ENCODE measurements at regions not wholly inside any gene's neighbourhood (a gene's known extent, or its start where the extent isn't known, plus 50 kb on each side); places are given as distances from the start of the nearest gene placed in this dataset.
"Not testable (repeated sequence)": the region's sequence is repeated elsewhere in the genome, so short reads cannot be mapped to it uniquely, and the experiment has no call there.

DNA sequence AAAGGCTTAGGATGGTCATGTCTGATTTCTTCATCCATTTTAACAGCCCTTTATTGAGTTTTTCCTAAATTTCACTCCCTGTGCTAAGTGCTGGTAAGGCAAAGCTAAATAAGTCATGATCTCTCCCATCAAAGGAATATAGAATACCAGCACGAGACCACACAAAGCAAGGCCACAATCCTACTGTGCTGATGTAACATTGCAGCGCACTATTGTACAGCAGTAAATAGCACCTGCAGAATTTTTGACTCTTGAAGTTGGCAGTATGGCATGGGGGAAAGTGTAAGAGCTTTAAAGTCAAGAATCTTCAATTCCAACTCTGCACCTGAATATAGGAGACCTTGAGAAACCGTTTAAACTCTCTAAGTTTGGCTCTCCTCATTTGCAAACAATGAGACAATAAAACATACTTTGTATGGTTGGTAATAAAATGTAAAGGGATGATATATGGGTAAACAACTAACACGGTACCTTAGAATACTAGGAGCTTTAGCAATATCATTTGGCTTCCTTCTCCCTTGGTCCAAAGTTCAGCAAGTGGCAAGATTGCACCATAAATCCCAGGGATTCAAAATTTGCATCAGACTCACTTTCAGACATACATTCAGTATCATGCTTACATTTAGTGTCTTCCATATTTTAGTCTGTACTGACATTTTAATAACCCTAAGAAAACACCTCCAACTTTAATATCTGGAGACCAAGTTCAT, 132.9 kb upstream of the PRDX6 start:
- DNase-seq: no peak

DNA sequence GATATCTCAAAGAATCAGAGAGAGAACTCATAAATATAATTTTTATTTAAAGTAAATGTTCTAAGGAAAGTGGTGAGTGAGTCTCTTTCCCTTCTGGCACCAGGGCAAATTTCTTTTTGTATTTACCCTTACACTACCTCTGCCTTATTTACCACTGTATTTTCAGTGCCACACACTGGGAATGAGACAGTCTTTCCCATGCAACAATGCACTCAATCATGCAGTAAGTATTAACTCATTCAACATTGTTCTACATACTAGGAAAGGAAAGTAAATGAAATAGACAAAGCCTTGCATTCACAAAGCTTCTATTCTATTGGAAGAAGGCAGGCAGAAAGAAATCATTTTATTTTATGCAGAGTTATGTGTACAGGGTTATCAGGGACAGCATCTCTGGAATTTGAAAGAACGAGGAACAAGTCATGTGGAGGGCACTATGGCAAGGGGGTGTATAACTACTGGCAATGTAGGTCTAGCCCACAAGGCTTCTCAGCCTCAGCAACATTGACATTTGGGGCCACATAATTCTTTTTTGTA, 129.8 kb upstream of the PRDX6 start:
- no peak for DNase-seq

DNA sequence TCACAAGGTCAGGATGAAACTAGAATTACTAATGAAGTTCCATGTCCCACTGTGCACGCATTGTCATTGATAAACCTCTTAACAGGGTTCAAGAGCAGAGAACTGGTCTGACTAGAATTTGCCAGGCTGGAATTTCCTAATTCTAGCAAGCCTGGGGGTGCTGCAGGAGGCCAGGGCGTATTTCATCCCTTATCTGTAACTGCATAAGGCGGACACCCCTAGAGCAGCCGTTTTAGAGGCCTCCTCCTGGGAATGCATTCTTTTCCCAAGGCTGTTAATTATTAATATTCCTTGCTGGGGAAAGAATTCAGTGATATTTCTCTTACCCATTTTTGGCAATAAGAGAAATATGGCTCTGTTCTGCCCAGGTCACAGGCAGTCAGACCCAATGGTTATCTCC, 124.5 kb upstream of the PRDX6 start:
- not testable (repeated sequence) for DNase-seq

DNA sequence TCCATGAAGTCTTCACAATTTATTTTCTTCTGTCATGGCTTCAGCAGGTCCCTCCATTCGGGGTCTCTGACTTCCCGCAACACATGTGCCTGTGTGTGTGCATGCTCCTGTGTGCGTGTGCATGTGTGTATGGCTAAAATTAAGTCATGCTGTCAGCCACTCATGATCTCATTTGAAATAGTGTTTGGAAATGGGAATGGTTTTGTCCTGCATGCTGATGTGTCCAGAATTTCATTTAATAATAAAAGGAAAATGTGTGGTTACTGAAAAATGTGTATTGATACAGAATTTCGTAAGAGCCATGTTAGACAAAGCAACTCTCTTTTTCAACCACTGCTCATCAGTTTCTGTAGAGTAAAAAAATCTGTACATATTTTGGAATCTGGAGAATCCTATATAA, 123.8 kb upstream of the PRDX6 start:
- DNase-seq: no peak

DNA sequence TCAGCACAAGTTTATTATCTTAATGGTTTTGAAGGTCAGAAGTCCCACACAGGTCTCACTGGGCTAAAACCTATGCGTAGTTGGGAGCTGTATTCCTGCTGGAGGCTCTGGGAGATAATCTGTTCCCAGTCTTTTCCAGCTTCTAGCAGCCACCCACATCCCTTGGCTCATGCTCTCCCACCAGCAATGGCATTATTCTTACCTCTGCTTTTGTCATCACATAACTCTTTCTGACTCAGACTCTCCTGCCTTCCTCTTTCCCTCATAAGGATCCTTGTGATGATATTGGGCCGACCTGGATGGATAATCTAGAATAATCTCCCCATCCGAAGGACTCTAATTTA, 122.2 kb upstream of the PRDX6 start:
- DNase-seq: no peak

DNA sequence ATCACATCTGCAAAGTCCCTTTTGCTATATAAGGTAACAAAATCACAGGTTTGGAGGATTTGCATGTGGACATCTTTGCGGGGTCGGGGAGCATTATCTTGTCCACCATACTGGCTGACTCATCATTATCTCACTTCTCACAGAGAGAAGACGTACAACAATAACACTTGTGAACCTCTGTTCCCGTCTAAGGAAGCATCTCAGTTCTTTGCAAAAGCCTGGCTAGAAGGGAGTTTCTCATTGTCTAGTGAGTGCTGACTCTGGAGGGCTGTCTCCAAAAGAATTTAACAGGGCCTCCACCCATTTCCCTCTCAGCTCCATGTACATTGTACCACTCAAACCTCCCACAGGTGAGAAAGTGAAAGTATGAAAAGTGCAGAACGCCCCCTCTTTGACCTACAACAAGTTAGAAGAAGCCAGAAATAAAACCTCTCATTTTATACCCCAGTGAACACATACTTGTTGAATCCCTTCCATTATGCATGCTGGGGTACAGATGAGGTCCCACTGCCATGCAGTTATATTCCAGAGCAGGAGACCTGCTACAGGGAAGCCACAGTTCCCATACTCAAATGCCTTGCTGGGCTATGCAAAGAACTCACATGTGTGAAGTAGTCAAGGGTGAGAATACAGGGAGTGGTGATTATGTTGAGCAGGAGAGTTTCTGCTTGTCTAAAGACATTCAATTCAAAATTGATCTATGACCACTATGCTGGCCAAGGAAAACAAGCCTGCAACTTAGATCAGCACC, 121.7 kb upstream of the PRDX6 start:
- DNase-seq: no peak

DNA sequence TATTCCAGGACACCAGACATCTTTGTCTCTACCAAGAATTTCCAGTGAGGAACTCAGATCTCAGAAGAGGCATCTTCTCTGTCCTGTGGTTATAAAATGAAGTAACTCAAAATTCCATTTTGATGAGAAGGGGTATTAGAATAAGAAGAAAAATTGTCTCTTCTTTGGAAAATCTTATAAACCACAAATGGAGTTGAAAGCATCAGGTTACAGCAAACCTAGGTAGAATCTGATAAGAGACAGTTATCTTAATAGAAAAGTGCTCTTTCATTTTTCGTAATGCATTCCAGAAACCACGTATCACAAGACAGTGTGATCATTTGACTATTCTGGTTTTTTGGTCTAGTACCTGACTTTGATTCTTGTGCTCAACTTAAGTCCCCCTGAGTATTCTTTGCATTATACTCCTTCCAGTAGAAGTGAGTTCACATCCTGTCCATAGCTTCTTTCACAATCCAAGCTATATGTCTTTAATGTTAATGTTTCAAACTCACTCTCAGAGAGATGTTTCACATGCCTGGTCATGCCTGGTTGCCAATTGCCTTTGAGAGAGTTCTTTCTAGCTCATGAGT, 120.9 kb upstream of the PRDX6 start:
- DNase-seq: no peak

DNA sequence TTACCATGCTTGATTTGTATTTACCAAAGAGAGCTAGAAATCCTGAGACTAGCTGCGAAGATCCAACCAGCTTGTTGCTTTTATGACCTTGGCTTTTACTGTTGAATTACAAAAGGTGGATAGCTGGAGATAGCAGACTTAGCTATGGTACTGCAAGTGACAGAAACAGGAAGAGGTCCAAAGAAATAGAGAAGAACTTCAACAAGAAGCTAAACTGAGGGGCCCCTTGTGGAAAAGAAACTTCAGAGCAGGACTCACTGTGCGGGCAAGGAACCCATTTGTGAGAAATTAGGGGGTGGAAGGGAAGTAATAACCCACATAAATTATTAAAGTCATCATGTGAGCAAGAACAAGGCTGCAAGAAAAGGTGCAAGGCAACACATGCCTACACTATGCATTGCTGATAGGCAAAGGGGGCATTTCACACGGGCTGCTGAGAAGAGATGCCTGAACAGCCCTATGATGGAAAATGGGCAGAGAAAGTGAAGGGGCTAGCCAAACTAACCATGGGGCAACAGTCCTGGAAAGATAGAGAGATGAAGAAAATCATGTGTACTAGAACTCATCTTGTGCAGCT, 116.6 kb upstream of the PRDX6 start:
- DNase-seq: no peak

DNA sequence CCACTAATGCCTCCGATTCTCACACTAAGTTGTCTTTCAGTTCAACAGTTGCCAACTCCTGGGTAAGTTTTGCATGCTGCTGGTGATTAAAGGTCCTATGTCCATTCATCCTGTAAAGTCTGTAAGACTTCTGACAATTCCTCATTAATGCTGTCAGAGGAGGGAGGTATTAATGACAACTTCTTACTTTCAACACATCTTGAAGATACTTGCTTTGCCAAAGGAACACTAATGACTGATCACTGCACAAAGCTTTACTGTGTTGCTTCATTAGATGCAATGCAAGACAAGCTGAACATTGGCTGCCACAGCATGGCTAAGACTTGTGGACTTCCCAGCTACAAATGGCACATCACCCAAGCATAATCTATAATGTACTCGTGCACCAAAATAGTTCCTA, 114.6 kb upstream of the PRDX6 start:
- no peak for DNase-seq

DNA sequence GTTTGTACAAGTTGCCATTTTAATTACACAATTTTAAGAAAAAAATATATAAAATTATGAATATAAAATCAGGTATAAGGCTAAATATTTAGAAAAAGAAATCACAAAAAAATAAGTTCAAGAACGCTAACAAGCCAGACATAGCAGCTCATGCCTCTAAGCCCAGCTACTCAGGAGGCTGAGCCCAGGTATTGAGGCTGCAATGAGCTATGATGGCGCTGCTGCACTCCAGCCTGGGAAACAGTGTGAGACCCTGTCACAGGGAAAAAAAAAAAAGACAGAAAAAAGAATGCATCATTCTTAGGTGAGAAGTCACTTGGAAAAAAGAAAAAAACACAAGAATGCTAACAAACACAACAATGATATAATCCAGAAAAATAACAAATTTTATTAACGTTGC, 112.3 kb upstream of the PRDX6 start:
- DNase-seq: no peak

DNA sequence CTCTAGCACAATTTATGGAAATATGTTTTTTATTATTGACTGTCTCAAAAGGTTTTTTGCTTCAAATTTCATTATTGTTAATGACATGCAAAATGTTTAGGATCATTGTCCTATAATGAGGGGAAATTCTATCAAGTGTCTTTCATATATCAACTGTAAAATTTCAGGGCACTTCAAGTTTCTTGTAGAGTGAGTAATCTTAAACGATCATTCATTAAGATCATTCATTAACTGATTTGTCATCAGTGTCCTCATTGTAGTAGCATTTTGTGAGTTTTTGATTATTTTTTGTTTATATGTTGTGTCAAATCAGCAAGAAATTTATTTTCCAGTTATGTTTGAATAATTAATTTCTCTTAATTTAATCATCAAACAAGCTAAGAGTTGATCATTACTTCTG, 111.8 kb upstream of the PRDX6 start:
- DNase-seq: no peak

DNA sequence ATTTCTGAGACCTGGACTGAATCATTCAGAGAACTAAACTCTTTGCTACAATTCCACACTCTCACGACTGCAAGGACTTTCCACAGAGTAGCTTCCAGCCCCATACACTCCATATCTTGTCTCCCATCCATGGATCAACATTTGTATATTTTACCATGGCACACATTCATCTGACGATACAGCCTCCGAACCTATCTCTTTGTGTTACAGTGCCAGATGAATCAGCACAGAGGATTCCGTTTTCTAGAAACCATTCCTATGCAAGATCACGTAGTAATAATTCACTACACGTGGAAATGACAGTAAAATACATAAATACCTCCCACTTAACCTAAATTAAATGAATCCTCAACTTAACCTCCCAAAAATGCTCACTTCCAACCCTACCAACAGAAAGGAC, 110.0 kb upstream of the PRDX6 start:
- no peak for DNase-seq

DNA sequence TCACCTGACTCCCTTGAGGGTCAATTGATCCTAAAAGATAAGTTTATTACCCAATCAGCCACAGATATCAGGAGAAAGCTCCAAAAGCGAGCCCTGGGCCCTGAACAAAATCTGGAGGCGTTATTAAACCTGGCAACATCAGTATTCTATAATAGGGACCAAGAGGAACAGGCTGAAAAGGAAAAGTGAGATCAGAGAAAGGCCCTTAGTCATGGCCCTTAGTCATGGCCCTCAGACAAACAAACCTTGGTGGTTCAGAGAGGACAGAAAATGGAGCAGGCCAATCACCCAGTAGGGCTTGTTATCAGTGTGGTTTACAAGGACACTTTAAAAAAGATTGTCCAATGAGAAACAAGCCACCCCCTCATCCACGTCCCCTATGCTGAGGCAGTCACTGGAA, 106.5 kb upstream of the PRDX6 start:
- DNase-seq: not testable (repeated sequence)

DNA sequence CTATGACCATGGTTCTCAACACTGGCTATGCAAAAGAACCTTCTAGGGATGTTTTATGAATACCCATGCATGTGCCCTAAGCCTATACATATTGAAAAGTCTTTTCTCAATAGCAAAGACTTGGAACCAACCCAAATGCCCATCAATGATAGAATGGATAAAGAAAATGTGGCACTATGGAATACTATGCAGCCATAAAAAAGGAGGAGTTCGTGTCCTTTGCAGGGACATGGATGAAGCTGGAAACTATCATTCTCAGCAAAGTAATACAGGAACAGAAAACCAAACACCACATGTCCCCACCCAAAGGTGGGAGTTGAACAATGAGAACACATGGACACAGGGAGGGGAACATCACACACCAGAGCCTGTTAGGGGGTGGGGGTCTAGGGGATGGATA, 101.1 kb upstream of the PRDX6 start:
- not testable (repeated sequence) for DNase-seq

DNA sequence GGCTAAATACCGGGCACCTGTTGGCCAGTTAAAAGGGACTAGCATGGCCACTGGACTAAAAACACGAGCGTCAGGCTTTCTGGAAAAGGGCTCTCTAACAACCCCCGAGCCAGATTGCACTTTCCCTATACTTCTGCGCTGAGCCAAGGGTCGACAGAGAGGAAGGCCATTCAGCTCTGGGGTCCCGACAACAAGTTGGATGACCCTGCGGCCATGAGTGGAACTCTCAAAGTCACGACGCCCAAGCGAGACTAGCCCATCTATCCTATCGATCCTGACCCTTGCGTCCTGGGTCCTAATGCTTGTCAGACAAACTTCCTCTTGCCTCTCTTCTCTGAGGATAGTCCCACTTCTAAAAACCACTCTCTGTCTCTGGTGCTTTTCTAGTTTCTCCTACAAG, 99.9 kb upstream of the PRDX6 start:
- DNase-seq: no peak

DNA sequence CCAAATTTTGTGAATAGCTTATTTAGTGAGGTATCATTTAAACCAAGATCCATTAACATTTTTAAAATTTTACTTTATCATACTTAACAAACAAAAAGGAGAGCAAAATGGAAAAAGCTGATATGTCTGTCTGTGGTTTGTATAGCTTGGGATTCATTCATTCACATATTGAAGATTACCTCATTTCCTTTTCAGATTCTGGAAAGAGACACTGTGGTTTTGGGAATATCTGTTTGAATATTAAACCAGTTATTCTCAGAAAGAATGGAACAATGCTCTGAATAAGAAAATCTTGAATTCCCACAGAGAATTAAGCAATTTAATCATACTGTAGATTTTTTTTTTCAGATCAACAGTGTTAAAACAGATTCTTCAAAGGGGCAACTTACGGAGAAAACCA, 93.8 kb upstream of the PRDX6 start:
- DNase-seq: no peak

DNA sequence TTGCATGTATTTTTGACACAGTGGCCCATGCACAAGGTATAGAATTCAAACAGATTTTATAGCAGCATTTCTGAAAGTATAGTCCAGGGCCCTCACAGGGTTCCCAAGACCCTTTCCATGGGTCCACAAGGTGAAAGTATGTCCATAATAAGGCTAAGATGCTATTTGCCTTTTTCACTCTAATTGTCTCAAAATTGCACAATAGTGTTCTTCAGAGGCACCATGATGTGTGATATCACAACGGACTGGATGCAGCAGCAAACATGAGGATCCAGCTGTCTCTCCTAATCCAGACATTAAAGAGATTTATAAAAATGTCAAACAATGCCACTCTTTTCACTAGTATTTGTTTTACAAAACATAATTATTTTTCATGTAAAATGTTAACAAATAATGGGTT, 88.8 kb upstream of the PRDX6 start:
- DNase-seq: no peak

DNA sequence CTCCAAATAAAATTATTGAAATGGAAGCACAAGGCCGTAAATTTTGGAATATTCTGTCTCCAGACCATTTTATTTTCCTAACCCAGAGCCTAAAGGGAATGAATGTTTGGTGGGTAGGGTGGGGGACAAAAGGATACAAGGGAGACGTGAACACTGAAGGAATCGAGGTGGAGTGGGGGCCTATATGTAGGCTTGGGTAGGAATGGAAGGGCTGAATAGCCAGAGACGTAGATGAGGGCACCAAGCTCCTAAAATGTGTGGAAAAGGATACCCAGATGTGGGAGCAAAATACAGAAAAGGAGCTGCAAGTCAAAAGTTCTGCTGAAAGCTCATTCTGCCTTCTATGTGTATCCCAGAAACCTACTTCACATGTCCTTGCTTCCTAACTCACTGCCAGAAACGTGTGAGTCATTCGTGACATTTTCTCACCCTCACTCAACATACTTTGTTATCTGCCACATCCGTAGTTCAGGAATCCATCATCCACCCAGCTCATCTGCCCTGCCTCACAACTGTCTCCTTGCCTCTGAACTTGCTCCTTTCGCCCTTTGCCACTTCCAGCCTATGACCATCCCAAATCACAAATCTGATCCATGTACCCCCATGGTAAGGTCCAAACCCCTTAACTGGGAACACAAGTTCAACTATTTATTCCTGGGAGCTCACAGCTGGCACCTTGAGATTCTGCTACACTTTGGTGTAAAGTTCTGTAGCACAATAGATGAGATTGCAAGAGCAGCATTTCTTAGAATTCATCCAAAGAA, 84.1 kb upstream of the PRDX6 start:
- no peak for DNase-seq

DNA sequence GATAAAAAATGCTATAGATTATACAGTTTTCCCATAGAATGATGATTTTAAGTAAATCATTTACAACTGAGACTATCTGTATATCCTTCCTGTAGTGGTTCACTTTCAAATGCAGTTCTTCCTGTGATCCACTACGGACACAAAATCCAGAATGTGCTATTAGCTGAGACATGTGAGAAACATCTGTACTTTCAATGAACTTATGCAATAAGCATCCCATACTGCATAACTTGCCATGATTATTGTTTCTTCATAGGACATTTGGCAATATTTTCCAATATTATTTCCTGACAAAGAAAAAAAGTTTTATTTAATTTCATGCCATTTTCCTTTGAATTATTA, 83.5 kb upstream of the PRDX6 start:
- DNase-seq: no peak

DNA sequence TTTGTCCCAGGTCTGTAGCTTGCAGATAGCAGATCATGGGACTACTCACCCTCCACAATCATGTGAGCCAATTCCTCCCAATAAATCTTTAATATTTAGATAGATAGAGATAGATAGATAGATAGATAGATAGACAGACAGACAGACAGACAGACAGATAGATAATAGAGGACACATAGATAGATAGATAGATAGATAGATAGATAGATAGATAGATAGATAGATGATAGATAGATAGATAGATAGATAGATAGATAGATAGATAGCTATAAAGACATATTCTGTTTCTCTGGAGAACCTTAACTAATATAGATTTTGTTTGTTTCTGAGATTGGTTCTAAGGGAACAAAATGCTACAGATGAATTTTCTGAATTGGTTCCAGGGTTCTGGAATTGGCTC, 82.3 kb upstream of the PRDX6 start:
- not testable (repeated sequence) for DNase-seq

DNA sequence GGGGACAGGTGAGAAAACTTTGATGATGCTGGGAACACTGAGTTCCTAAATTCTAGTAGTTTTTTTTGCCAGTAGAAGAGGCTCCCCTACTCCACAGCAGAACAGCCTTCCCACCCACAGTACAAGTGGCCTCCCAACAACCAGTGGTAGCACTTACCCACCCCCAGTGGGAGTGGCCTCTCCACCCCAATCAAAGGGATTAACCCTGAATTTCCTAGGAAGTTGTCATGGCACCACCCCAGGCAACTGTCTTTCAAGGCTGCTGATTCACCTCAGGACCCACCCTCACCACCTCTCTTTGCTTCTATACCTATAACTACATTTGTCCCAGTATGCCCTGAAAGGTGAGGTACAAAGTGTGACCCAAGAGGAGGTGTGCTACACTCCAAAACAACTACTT, 81.4 kb upstream of the PRDX6 start:
- DNase-seq: no peak

DNA sequence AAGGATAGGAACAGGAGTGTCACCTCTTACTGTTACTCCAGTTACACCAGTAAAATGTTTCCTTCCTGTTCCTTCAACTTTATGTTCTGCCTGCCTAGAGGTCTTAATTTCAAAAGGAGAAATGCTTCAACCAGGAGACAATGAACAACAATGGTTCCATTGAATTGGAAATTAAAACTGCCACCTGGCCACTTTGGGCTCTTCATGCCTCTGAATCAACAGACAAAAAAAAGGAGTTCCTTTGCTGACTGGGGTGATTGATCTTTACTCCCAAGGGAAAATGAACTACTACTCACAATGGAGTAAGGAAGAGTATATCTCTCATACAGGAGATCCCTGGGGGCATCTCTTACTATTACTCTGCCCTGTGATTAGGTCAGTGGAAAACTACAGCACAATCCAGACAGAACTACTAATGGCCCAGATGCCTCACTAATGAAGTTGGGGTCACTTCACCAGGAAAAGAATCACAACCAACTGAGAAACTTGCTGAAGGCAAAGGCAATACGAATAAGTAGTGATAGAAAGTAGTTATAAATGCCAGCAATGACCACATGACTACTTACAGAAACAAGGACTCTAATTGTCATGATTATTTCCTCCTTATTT, 76.6 kb upstream of the PRDX6 start:
- no peak for DNase-seq

DNA sequence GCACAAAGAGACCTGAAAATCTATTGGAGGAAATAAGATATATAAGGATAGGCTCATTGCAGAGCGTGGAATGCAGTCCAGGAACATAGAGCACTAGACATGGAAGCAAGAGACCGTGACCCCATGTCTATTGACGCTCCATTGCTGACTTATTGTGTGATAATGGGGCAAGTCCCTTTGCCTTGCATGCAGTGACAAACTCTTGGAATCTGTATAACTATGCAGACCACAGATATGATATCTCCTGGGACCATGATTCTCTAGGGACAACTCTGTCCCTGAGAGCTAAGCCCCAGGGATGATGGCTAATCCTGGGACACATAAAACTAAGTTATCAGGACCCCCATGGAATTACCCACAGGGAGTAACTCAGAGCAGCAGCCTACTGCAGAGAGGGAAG, 73.1 kb upstream of the PRDX6 start:
- no peak for DNase-seq

Measured in activated naive CD4-positive, alpha-beta T cell treated with anti-CD3 and anti-CD28 coated beads, Interleukin-2, amount 50 U/mL, for 16 hours (primary cell).